ENCODE measurements at regions not wholly inside any gene's neighbourhood (a gene's known extent, or its start where the extent isn't known, plus 50 kb on each side); places are given as distances from the start of the nearest gene placed in this dataset.

DNA sequence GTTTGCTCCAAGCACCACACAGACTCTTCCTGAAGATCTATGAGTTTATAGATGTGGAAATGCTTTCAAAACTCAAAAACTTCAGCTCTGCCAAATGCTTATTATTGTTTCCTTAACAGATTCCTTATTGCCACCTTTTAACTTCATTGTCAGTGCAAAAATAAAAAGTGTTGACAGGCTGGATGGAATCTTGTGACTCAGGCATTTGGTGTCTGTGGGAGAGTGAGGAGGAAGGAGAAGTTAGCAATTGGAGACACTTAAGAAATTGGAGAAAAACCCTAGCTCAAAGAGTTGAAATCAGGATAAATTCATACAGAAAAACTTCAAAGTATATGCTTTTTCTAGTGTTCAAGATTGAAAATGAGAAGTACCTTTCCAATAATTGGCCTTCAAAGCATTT, 140.6 kb upstream of the PUM3 start:
- DNase-seq: peak; percentile 40

DNA sequence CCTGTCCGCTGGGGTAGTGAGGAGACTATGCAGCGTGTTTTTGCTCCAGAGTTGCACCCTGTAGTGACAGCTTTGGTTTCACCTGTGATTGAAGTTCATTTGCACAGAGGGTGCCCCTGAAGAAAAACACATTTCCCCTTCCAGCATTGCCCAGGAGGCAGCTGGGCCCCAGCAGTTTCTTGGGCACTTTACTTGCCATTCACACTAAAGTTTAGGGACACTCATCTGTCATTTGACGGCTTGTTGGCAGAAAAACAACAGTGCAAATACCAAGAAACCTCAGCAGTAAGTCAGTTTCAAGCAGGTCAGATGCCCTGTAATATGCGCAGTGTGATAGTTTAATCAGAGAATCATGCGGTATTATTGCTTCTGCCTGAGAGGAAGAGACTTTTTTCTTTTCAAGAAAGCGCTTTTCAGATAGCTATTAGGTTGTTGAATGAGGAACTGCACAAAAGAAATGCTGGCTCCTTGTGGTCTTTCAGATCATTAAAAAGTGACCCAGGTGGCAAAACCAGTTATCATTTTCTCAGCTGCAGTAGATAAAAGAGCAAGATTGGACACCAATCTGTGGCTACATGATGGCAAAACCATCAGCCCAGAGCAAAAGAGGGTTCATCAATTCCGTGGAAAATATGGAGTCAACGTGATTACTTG, 136.2 kb upstream of the PUM3 start:
- no peak for DNase-seq

DNA sequence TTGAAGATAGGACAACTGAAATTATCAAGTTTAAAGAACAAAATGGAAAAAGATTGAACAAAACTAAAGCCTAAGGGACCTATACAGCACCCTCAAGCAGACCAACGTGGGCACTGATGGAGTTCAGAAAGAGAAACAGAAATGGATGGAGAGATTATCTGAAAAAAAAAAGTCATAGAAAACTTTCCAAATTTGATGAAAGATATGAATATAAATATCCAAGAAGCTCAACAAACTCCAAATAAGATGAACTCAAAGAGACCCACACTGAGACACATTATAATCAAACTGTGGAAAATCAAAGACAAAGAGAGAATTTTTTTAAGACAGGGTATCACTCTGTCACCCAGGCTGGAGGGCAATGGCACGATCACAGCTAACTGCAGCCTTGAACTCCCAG, 128.6 kb upstream of the PUM3 start:
- DNase-seq: no peak

DNA sequence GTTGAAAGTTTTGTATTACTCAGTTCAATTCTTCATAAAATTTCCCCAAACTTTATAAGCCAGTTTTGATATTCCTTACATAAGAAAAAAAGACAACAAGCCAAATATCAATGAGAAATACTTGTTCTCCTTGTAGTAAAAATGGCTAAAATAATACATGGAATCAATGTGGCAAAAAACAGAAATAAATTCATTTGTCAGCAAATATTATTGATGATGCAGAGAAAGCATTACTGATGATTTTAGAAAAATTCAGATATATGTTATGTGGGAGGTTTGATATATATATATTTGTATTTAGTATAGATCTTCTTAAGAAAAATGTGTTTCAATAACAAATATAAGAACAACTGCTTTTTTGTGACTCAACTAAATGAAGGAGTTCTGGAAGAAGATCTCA, 127.0 kb upstream of the PUM3 start:
- DNase-seq: no peak

DNA sequence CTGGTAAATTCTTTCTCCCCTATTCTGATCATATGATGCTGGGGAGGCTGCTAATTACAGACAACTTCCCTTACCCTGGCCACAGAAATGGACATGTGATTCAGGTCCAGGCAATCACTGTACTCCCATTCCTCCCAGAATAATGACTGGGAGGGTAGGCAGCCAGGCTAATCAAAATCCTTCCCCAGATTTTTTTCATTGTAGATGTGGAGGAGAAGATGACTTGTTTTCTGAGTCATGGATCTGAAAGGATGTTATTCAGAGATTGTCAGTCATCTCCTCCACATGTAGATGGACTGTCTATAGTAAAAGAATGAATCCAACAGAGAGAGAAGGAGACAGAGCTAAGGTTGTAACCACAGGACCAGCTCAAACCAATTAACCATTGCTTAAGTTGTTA, 123.9 kb upstream of the PUM3 start:
- peak; percentile 81 for DNase-seq

DNA sequence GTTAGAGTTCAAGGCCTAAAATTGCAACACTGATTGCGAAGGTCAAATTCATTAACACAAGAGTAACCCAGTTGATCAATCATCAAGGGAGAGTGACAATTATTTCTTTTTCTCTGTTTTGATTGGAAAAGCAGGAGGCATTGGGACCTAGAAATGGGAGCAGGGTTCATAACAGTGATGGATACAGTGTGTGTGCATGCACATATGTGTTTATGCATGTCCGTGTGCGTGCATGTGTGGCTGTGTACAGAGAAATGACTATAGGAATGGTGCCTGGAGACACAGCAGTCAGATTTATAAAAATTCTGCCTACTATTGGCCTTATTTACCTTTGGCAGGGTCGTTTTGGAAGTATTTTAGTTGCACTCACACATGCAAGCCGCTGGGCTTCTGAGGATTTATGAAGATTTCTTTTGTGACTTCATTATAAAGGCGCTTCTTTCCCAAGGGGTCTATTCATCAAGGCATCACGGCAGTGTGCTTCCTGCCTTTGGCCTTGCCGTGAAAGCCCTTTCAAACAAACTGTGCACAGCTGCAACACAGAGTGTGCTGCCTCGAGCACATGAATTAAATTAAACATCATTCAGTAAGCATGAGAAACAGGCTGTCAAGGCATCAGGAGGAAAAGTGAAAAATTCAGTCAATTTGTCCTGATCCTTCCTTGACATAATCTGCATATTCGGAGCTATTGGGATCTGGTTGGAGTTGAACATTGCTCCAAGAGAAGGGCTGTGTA, 122.8 kb upstream of the PUM3 start:
- peak; percentile 71 for DNase-seq

DNA sequence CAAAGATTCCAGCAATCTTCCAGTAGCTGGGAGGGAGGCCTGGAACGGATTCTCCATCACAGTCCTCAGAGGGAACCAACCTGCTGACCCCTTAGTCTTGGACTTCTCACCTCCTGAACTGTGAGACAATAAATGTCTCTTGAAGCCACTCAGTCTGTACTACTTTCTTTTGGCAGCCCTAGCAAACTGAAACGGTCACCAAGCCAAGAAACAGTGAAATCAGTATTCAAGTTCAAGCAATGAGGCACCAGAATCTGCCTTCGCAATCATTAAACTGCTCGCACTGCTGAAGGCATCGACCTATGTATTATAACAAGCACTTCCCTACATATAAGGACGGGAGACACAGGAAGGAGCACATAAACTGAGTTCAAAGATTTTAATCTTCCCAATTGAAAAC, 120.6 kb upstream of the PUM3 start:
- peak; percentile 9 for DNase-seq

DNA sequence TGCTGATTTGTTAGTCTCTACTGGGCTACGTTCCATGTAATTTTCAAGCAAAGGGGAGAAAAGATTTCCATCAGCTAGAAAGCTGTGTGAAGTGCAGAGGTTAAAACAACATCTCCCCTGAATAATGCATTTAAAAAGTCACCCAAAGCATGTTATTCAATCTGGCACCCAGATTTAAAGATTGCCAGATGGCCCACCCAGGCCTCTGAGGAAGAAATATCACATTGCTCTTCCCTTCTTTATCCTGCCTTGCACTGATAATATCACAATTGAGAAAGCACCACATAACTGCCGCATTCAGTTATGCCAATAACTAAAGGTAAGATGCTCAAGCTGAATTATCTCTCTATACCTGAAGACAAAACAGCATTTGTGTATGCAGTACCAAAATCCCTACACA, 119.4 kb upstream of the PUM3 start:
- DNase-seq: no peak

DNA sequence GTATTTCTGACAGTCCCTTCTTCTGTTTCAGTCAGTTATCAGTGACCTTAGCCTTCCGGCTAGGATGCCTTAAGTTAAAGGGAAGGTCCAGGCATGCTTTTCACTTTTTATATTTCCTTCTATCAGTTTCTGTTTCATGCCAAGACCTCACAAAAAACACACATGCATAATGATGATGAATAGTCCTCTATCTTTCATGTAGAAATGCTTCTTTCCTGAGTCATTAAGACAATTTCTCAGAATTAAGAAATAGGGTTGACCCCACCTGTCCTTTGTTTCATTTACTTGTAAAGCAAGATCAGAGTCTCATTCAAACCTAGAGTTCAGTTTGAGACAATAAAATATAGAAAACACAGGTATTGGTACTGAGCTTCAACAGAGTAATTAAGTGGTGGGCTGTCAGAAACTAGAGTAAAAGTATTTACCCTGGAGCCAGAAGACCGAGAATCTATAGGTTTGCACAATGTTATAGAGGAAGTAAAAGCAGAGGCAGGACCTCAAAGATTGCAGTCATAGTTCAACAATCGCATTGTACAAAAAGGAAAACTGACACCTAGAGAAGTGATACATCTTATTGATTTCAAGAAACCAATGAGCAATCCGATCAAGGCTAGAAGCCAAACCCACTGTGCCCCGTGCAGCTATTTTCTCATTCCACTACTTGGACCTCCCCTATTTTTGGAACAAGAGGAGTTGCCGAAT, 118.7 kb upstream of the PUM3 start:
- DNase-seq: peak; percentile 49

DNA sequence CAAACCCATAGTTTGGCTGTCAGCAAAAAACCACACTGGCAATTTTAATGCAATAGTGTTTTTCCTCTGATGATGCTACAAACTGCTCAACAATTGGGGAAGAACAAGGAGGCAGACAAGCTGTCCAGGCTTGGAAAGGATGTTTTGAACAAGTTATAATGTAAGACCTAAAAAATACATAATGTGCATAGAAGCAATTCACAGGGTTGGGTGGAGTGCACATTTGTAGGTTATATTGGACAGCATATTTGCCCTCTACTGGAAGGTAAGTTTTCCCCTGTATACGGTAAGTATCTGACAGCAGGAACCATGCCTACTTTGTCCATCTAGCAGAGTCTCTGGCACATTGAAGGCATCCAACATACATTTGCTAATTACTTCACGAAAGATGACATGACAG, 114.3 kb upstream of the PUM3 start:
- no peak for DNase-seq

DNA sequence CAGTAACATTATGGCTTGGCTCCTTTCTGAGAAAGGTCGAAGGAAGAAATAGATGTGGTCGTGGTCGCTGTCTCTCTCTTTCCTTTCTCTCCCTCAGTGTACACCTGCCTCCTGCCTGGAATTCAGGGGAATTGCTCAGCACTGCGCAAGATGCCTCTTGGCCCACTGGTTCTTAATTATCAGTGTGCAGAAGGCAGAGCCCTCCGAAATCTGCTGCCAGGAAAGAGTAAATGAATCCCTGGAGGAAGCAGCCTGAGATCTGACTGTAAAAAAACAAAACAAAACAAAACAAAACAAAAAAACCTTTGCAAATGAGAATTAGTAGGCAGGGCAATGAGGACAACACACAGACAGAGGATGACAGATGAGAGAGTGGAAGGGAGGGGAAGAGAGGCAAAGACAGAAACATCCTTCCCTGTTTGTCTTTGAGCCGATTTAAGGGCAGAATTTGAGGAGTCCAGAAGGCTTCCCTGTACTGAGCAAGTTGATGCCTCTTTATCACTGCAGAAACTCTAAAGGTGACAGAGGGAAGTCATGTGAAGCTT, 113.8 kb upstream of the PUM3 start:
- DNase-seq: no peak

DNA sequence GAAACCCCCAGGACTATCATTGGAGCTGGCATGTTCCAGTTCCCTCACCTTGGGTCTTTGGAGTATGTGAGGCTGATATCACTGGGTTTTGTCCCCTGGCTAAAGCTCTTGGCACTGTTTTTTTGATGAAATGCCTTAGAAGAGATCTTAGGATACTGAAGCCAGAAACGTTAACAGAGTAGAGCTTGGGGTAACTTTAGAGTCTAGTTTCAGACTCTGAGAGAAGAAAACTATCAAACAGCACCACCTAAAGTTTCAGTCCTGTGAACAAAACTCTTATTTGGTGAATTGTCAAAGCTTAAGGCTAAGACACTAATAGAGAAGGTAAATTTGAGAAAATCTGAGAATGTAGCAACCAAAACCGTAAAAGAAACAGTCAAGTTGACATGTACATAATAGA, 111.7 kb upstream of the PUM3 start:
- no peak for DNase-seq

DNA sequence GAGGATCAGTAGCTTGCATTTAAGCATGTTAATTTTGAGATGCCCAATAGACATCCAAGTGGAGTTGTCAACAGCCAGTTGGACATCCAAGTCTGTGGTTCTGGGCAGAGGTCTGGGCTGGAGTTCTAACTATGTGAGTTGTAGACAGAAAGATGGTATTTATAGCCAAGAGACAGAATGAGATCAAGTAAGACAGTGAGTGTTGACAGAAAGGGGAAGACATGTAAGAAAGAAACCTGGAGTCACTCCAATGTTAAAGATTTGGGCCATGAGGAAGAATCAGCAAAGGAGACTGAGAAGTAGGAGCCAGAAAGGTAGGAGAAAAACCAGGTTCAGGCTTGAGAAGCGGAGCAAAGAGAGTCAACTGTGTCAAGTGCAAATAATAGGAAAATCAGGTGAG, 95.5 kb upstream of the PUM3 start:
- DNase-seq: no peak

DNA sequence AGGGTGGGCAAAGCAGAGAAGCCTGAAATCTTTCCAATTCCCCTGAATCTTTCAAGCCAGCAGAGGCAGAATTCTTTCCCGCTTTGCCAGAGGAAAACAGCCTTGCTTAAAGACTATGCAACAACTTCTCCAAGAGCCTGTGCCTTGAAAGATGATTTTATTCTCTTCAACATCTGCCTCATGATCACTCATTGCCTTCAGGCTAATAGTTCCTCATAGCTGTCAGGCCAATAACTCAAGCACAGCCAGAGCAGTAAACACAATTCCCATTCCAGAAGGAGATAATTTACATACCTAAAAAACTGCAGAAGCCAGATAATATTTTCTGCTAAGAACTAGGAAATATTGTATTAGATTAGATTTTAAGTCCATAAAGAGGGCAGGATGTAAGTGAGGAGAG, 92.3 kb upstream of the PUM3 start:
- DNase-seq: no peak

DNA sequence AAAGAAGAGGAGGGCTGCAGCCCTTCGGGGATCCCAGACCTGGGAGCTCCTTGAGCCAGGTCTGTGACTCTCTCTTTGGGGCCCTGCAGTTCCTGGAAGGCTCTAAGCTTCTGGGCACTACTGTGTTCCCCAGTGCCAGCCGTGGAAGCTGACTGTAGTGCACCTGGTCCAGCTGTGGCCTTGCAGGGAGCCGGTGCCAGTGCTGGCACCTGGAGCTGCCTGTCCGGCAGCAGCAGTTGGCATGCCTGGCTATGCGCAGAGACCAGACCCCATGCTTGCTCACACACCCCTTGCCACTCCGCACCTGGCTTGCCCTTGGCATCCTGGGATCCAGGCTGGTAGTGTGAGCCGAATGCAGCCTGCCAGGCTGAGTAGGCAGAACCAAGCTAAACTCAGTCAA, 91.0 kb upstream of the PUM3 start:
- DNase-seq: no peak

DNA sequence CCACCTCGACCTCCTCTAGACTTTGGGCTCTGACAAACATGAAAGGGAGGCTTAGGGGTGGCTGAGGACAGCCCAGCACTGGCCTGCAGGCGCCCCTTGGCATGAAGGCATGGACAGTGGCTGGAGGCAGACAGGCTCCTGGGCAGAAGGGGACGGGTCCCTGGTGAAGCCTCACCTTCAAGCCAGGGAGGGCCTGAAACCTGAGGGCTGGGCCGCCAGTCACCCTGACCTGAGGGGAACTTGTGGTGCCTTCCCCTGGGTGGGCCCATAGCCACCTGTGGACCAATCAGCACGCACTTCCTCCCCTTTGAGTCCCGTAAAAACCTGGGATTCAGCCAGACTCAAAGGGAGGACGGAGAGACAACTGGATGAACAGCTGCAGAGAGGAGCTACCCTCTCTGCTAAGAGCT, 90.4 kb upstream of the PUM3 start:
- no peak for DNase-seq

DNA sequence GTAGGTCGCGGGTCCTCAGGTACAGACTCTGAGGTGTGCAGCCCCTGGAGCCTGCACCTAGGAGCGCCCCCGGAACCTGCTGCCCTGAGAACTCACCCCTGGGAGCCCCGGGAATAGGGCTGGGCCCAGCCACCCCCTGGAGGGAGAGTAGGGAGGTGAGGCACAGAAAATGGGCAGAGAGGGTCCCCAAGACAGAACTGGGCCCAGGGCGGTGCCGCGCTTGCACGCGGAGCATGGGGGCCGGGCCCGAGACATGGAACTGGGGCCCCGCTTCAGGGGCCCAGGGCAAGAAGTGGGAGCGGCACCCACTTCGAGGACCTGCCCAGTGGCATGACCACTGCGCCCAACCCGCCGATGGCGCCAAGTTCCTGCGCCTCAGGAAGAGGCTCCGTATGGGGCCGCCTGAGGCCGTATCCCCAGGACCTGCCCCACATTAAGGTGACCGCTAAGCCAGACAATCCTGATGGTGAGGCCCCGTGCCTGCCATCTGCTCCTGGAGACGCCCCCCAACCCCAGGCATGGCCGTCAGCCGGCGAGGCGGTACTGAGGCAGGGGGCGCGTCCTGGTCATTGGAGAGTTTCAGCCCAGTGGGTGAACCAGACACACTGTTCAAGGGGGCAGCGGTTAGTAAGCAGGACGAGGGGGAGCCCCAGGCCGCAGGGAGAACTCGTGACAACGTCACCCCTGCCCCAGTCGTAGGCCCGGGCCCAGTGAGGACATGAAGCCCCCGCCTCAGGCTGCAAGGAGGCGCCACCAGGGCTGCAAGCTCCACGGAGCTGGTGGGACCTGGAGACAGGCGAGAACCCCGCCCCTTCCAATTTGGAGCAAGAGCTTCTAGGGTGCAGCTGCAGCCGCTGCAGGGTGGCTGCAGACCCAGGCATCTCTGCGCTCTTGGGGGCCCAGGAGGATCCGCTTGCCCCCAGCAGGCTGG, 89.5 kb upstream of the PUM3 start:
- no peak for DNase-seq

DNA sequence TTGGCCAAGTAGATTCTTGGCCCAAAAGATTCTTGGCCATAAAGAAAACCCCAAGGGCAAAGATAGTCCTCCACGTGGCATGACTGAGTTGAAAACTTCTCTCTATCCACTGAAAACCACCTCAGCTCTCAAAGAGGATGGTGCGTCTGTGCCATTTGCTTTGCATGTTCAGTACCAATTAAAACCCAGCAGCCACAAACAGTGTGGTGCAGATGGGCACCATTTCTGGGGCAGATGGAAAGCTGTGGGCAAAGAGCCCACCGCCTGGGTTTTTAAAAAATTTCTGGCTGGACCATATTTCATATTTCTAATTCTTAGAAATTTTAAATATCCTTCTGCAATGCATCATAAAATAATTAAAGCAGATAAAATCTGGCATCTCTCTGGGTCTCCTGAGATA, 84.5 kb upstream of the PUM3 start:
- DNase-seq: no peak

DNA sequence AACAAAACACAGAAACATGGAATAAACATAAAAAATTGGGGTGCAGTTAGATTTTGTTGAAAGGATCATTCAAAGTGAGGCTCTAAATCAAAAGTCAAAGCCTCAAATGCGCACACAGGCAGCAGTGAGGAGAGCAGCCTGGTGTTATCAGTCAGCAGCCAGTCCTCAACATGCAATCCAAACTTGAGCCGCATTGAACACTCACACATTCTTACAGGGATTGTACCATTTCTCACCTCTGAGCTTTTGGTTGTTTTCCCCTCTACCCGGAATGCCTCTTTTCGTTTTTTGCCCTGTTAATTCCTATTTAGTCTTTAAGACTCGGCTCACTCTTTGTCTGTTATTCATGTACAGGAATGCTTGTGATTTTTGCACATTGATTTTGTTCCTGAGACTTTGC, 81.1 kb upstream of the PUM3 start:
- DNase-seq: no peak

DNA sequence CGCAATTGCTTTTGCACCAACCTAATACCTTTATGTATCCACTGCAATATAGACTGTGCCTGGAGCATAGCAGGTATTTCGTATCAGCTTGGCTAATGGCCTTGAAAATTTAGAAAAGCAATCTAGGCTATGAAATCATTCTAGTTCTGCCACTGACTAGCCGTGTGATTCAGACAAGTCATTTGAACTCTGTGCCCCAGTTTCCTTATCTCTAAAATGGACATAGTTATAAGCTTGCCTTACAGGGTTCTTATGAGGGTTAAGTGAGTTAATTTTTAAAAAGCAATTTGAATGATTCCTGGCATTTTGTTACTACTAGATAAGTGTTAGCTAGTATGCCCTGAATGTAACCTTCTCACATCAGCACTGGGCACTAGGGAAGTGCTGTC, 80.5 kb upstream of the PUM3 start:
- DNase-seq: no peak

DNA sequence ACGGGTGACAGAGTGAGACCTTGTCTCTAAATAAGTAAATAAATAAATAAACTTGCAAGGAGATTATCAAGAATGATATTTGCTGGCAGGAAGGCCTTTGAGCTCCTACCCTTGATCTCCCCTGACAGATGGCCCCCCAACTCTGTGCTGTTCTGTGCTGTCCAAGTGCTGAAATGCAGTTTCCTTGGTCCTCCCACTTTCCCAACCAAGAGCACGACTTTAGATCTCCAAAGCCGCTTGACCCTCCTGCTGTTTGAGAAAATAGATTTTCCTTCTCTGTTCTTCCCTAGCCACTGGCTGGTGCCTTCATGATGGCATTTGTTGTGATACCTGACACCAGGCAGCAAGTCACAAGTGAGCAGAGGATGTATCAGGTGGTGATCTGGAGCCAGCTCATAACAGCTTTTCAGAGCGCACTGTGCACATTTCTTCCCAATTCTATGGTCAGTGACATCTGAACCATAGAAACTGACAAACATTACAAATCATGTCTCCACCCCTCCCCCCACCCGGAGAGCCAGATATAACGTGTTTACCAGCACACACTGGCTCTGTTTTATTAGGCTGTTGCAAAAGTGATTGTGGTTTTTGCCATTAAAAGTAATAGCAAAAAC, 80.0 kb upstream of the PUM3 start:
- no peak for DNase-seq

DNA sequence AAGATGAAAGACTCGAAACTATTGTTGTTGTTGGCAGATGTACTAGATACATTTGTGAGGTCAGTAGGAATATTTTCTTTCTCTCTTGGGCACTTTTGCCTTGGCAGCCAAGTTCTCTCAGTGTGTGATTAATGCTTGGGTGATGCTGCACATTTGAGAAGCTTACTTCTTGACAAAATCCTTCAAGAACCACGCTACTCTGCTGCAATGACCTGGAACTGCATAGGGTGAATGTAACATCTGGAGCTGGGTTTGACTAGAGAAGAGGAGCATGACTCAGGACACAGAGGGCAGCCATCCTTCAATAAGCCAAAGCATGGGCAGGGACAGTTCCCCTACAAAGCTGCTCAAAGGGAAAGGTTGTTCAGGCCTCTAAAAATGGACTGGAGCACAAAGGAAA, 75.5 kb upstream of the PUM3 start:
- peak; percentile 58 for DNase-seq
